Stimulated activated CD8-positive, alpha-beta memory T cell treated with anti-CD3 and anti-CD28 coated beads, Interleukin-4, amount 100 ng/mL, for 1 hour (primary cell): ENCODE measurements at regions not wholly inside any gene's neighbourhood (a gene's known extent, or its start where the extent isn't known, plus 50 kb on each side); places are given as distances from the start of the nearest gene placed in this dataset.
"Not testable (repeated sequence)": the region's sequence is repeated elsewhere in the genome, so short reads cannot be mapped to it uniquely, and the experiment has no call there.

Source experiments
- DNase-seq, 2 donors: peaks; one replicate each; pipeline ENCODE4 v3.0.0-alpha.2; 2020; ENCODE audit warnings: low read depth in 2 of 2, low spot score in 1 of 2

DNA sequence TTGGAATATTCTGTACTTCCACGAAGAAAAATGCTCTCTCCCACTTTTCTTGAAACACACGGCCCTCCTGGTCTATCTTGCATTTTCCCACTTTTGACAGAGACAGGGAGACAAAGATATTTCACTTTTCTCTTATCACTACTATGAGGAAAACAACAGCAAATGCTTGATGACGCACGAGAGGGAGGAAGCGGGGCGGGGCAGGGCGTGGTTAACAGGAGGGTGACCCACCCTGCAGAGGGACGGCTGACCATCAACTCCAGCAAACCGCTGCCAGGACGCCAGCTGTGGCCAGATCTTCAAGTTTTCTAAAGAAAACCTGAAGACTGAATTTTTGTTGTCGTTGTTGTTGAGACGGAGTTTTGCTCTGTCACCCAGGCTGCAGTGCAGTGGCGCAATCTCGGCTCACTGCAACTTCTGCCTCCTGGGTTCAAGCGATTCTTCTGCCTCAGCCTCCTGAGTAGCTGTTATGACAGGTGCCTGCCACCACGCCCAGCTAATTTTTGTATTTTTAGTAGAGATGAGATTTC, 63.8 kb downstream of the NSUN5 start:
- not testable (repeated sequence) for DNase-seq

- DNase-seq = peak; percentile 77 to 84
Measured at GRCh38 chr7:73234994-73235717, 73.5 kb downstream of the NSUN5 start.

- DNase-seq = not testable (repeated sequence)
Measured at GRCh38 chr7:73225745-73226144, 82.9 kb downstream of the NSUN5 start.

GRCh38 chr7:73221724-73222123, 86.9 kb downstream of the NSUN5 start:
- DNase-seq = not testable (repeated sequence)

DNA sequence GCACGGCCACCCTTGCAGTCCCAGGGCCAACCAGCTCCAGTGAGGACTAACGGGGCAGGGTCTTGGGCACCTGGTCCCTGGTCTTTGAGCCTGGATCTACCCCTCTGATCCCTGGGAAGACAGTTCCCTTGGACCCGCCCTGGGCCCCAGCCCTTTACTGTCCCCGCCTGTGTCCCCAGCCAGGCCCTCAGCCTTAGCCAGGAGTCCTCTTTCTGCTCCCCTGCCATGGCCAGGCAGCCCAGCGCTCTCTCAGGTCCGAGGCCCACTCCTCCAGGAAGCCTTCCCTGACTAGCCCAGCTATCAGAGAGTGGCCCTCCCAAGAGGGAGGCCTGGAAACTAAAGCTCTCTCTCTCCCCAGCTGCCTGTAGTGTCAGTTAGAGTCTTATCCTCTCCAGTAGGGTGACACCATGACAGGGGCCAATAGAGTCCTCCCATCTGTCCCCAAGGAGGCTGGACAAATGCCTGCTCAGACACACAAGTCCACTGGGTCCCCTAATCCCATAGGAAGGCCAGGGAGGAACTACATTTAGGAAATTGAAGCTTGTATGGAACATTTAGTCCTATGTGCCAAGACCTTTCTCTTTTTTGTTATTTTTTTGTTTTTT, 87.8 kb downstream of the NSUN5 start:
- not testable (repeated sequence) for DNase-seq

GRCh38 chr7:73220357-73220756, 88.3 kb downstream of the NSUN5 start:
- DNase-seq = not testable (repeated sequence)

DNA sequence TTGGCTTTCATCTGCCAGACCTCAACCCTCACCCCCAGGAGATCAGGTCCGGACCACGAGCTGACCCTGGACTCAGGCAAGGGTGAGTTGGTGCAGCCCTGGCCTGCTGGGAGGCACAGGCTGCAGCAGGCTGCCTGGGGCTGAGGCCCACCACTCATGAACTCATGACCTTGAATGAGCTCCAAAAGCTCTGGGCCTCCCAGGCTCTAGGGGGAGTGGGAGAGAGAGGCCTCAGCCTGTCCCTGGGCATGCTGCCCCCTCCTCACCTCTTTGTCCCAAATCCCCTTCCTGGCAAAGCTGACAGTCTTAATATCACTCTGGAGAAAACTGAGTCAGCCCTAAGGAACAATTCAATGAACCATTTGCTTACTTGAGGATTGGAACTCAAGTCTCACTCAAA, 89.8 kb downstream of the NSUN5 start:
- DNase-seq = not testable (repeated sequence)

- DNase-seq = not testable (repeated sequence)
Measured at GRCh38 chr7:73216046-73216675, 92.5 kb downstream of the NSUN5 start.

GRCh38 chr7:73215232-73215631, 93.4 kb downstream of the NSUN5 start:
- DNase-seq = not testable (repeated sequence)

DNA sequence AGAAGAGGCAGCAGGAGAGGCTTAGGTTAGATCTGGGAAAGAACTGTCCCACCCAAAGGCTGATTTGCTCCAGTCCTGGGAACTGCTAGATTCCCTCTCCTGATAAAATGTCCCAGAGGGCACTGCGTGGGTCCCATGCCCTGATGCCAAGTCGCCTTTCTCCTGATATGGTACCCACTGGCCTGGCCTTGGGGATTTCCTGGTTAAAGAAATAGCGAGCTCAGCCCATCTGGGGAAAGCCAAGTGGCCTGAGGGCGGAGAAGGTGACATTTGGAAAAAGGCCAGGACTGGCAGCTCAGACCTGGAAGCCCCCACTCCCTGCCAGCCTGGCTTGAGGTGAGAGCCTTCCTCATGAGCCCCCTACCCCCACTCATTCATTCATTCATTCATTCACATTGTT, 94.2 kb downstream of the NSUN5 start:
- DNase-seq = not testable (repeated sequence)

DNA sequence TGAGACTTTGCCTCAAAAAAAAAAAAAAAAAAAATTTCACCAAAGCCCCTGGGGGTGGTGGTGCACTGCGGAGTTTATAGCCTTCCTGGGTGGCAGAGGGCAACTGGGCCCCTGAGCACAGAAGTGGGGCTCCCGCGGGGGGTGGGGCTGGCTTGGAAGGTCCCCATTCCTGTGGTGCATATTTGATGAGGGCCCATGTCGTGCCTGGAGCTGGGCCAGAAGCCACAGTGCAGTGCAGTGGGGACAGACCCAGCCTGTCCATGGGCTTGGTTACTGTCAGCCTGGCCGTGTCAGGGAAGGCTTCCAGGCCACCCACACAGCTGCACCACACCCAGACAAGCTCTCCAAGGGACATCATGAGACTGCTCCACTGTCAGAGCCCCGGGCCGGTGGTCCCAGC, 95.5 kb downstream of the NSUN5 start:
- DNase-seq = not testable (repeated sequence)

- DNase-seq = not testable (repeated sequence)
Measured at GRCh38 chr7:73205594-73205993, 103.0 kb downstream of the NSUN5 start.

GRCh38 chr7:73204898-73205297, 103.7 kb downstream of the NSUN5 start:
- DNase-seq = not testable (repeated sequence)

DNA sequence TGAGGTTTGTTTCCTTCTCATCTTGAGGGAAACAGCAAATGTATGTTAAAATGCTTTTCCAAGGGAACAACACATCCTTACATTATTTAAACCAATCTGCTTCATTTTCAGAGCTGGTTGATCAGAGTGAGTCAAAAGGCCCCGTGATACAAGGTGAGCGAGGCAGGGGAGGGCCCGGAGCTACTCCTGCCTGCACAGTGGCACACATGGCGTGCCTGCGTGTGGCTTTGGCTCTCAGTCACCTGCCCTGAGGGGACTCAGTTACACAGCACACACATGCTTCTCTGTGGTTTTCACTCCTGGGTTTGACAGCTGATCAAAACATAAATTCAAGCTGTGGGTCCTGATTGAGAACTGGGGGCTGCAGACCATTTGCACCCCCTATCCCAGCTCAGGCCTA, 105.3 kb downstream of the NSUN5 start:
- not testable (repeated sequence) for DNase-seq

DNA sequence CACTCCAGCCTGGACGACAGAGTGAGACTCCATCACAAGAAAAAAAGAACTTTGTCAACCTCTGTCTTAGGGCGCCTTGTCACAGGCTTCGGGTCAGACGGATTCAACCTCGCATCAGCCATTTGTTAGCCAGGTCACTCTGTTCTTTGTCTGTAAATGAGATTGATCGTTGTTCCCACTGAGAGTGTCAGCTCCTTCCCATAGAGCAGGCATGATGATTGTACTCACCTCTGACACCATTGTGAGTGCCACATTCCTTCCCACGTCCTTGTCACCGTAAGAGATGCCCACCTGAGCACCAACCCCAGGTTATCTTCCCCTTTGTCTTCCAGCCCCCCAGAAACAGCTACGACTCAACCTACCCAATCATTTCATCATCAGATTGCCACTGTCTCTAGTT, 107.4 kb downstream of the NSUN5 start:
- DNase-seq = not testable (repeated sequence)

- not testable (repeated sequence) for DNase-seq
Measured at GRCh38 chr7:73200518-73201099, 108.0 kb downstream of the NSUN5 start.

- DNase-seq = not testable (repeated sequence)
Measured at GRCh38 chr7:73193991-73194390, 108.2 kb upstream of the SPDYE9 start.

GRCh38 chr7:73190483-73191155, 104.8 kb upstream of the SPDYE9 start:
- not testable (repeated sequence) for DNase-seq

GRCh38 chr7:73188287-73188686, 102.4 kb upstream of the SPDYE9 start:
- not testable (repeated sequence) for DNase-seq

DNA sequence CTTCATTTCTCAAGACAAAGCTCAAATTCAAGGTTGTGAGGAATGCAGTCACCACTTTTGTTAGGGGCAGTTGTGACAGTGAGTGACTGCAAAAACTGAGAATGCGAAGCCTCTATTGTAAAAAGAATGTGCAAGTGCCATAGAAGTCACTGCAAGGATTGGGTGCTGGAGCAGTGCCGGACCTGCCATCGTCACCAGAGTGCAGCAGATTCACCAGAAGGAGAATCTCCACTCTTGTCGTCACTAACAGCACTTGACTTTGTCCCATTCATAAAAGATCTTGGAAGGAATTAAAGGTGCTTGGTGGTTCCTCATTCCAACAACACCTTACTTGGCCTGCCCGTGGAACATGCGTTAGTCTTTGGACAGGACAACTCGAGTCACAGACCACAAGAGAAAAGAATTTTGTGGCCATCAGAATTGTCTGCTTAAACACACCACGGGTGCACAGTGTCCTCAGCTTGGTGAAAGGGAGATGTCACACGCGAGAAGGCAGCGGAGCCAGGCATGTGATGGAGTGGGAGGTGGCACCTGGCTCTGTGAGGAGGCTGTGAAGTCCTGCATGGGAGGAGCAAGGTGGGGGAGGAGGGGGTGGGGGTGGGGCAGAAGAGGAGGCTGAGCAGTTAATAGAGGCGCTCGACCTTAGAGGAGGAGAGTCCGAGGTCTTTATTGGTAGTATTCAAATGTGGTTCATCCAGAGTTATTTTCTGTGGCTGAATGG, 100.9 kb upstream of the SPDYE9 start:
- DNase-seq = not testable (repeated sequence)
